HG03565 (cell line): ENCODE measurements at regions not wholly inside any gene's neighbourhood (a gene's known extent, or its start where the extent isn't known, plus 50 kb on each side); places are given as distances from the start of the nearest gene placed in this dataset.
"Not testable (repeated sequence)": the region's sequence is repeated elsewhere in the genome, so short reads cannot be mapped to it uniquely, and the experiment has no call there.

ENCODE experiments used
- ATAC-seq: cut with Tn5 transposase; IDR thresholded peaks from one replicate; pipeline ENCODE4 v1.9.1; 2021; ENCODE audit warnings: mild to moderate bottlenecking, moderate library complexity; ENCODE audit not compliant: unreplicated experiment

DNA sequence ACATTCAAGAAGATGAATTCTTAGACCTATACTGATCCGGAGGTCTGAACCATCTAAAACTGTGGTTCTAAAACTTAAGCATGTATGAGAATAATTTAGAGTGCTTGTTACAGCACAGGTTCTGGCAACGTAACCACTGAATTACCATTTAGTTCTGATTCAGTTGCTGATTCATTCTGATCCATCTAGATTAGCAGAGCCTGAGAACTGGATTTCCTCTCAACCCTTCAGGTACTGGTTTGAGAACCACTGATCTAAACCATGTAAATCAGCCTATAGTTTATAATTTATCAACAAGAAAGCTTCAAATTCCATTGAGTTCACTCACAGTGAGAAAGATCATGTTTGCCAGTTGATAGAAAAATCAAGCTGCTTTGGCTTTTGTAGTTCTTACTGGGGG lies 1001.1 kb upstream of the EPHA6 start:
- ATAC-seq, result no peak

- no peak for ATAC-seq
Observed at GRCh38 chr3:95815828-95816227, 998.6 kb upstream of the EPHA6 start.

DNA sequence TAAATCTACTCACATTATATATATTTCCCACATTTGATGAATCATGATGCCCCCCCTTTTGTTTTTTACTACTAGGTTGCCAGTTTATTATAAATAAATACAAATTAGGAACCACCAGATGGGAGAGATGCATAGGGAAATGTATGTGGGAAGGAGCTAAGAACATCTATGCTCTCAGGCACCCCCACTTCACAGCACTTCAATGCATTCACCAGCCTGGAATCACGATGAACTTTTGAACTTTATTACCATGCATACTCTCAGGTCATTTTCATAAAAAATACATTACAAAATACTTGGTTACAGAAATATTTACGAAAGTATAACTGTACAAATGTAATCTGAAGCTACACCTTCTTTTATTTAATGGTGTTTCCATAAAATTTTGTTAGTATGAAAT lies 988.0 kb upstream of the EPHA6 start:
- no peak for ATAC-seq

- ATAC-seq, result no peak
Observed at GRCh38 chr3:95832146-95832545, 982.2 kb upstream of the EPHA6 start.

GRCh38 chr3:95860628-95861027 lies 953.8 kb upstream of the EPHA6 start:
- not testable (repeated sequence) for ATAC-seq

DNA sequence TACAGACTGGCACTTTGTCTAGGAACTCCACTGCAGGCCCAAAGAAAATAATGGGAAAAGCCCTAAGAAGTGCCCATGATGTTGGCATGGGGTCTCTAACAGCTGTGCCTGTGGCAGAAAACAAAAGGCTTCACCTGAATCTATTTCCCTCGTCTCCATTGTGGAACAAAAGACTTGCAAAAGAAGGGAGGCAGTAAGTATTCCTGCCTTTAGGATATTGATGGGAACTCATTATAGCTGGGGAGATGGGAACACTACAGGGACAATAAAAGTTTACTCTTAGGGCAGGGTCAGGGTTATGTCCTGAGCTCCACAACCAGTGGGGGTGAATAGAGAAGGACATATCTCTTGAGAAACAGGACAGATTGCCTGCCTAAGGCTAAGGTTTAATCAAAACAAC lies 930.6 kb upstream of the EPHA6 start:
- ATAC-seq, result no peak

- ATAC-seq, result no peak
Observed at GRCh38 chr3:95886616-95887015, 927.8 kb upstream of the EPHA6 start.

- no peak for ATAC-seq
Observed at GRCh38 chr3:95887114-95887513, 927.3 kb upstream of the EPHA6 start.

- ATAC-seq, result no peak
Observed at GRCh38 chr3:95894820-95895219, 919.6 kb upstream of the EPHA6 start.

GRCh38 chr3:95899494-95899893 lies 914.9 kb upstream of the EPHA6 start:
- ATAC-seq, result no peak

DNA sequence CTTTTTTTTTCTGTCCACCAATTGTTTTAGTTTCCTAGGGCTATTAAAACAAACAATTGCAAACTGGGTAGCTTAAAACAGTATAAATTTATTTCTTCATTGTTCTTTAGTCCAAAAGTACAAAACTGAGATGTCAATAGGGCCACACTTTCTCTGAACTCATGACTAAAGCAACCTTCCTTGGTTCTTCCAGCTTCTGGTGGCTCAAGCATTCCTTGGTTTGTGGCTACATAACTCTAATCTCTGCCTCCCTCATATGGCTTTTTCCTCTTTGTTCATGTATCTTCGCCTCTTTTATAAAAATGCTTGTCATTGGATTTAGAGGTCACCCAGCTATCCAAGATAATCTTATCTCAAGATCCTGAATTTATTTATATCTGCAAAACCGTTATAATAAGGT lies 914.5 kb upstream of the EPHA6 start:
- no peak for ATAC-seq

DNA sequence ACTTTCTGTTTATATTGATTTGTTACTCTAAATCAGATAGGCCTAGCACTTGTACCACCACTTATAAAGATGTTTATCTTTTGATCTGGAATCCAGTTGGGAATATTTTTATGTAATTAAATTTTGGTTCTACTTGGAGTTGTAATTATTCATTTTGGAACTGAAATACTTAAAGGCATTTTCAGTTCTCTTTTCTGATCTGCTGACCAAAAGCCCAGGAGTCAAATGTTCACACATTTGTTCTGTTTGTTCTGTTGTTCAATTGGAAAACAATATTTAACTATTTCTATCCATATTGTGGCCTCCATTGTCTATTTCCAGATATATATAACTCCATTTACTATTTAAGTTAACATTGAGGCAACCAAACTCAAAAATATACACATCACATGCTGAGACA lies 912.4 kb upstream of the EPHA6 start:
- ATAC-seq, result no peak

DNA sequence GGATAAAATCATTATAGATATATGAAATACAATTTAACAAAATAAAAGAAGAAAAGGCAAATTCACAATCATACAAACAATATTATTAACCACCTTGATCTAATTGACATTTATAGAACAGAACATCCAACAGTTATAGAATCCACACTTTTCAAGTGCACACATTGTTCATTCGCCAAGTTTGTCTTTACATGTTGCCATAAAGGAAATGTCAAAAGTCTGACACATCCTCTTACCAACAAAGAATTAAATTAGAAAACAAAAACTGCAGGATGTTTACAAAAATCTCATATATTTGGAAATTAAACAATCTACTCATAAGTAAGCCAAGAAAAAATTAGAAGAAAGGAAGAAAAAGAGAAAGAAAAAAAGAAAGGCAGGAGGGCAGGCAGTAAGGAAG lies 909.2 kb upstream of the EPHA6 start:
- ATAC-seq, result no peak

GRCh38 chr3:95911767-95912166 lies 902.6 kb upstream of the EPHA6 start:
- no peak for ATAC-seq

- no peak for ATAC-seq
Observed at GRCh38 chr3:95923496-95924210, 890.7 kb upstream of the EPHA6 start.

- ATAC-seq, result no peak
Observed at GRCh38 chr3:95926904-95927501, 887.4 kb upstream of the EPHA6 start.

- no peak for ATAC-seq
Observed at GRCh38 chr3:95934181-95934580, 880.2 kb upstream of the EPHA6 start.

GRCh38 chr3:95939235-95939809 lies 875.1 kb upstream of the EPHA6 start:
- ATAC-seq, result no peak

DNA sequence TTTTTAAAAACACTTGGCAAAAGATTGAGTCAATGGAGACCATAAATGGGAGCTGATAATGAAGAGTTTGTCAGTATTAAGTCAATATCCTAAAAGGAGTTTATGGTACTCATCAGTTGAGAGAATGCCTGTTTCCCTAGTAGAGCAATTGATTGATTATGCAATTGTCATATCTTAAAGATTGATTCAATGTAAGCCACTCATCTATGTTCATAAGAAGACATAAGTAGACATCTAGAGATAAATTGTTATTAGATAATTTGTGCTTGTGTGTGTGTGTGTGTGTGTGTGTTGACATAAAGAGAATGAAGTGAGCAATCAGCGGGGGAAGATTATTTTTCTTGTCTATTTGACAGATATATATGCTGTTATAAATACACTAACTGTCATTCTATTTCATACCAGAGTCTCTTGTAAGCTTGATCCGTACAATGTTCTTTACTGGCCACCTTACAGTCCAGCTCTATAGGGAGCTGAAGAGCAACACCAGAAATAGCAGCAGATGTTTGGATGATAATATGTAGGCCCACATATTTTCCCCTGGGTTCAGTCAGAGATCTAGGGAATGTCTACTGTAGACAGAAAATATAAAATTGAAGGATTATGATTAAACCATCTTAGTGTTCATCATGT lies 848.6 kb upstream of the EPHA6 start:
- no peak for ATAC-seq

GRCh38 chr3:95971573-95971972 lies 842.8 kb upstream of the EPHA6 start:
- no peak for ATAC-seq

GRCh38 chr3:95994338-95994737 lies 820.1 kb upstream of the EPHA6 start:
- ATAC-seq, result no peak

DNA sequence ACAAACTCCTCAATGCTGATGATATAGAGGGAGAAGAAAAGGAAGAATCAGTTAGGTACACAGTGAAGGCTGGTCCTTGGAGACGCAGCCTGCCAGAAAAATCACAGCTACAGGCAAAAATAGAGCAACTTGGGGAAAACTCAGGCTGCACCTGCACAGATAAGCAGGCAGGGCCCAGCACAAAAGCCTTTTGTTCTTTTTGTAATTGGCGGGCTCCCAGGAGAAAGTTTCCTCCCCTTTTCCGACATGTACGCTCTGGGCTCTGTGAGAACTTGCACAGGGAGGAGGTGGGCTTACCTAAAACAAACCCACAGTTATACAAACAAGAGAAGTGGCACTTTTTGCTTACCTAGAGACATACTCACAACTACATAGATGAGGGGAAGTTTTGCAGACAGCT lies 813.4 kb upstream of the EPHA6 start:
- ATAC-seq, result no peak
